Endodermal cell (in vitro differentiated cells): ENCODE measurements at regions not wholly inside any gene's neighbourhood (a gene's known extent, or its start where the extent isn't known, plus 50 kb on each side); places are given as distances from the start of the nearest gene placed in this dataset.

Source experiments
- DNase-seq: peaks from one replicate; pipeline ENCODE4 v3.0.0-alpha.2; 2017
- H3K27ac ChIP-seq: 2 replicates; pipeline ENCODE4 v1.5.1; 2013; ENCODE audit warnings: mild to moderate bottlenecking, low read depth, low read length, moderate library complexity
- H3K27me3 ChIP-seq: 2 replicates; pipeline ENCODE4 v1.6.1; 2013; ENCODE audit warnings: mild to moderate bottlenecking, low read length, moderate library complexity; ENCODE audit not compliant: insufficient read depth, control insufficient read depth, poor library complexity, severe bottlenecking
- H3K36me3 ChIP-seq: 2 replicates; pipeline ENCODE4 v1.7.0; 2013; ENCODE audit warnings: mild to moderate bottlenecking, low read length, moderate library complexity; ENCODE audit not compliant: control insufficient read depth, insufficient read depth
- H3K4me1 ChIP-seq: one replicate; pipeline ENCODE4 v1.7.0; 2013; ENCODE audit warnings: low read length; ENCODE audit not compliant: control insufficient read depth, insufficient read depth
- H3K4me3 ChIP-seq: 2 replicates; pipeline ENCODE4 v1.5.1; 2013; ENCODE audit warnings: mild to moderate bottlenecking, low read length, moderate library complexity
- H3K9ac ChIP-seq: 2 replicates; pipeline ENCODE4 v1.6.1; 2013; ENCODE audit warnings: mild to moderate bottlenecking, low read length, moderate library complexity; ENCODE audit not compliant: poor library complexity, severe bottlenecking; ENCODE audit errors: extremely low read depth
- H3K9me3 ChIP-seq: 2 replicates; pipeline ENCODE4 v1.6.1; 2013; ENCODE audit warnings: mild to moderate bottlenecking, low read length, moderate library complexity; ENCODE audit not compliant: control insufficient read depth
- H3K27ac Mint-ChIP-seq: 2 replicates; pipeline ENCODE4 v1.8.0; 2020; ENCODE audit warnings: mixed read lengths
- H3K27me3 Mint-ChIP-seq: 2 replicates; pipeline ENCODE4 v1.8.0; 2021; ENCODE audit warnings: mild to moderate bottlenecking, mixed read lengths; ENCODE audit not compliant: insufficient read depth
- H3K36me3 Mint-ChIP-seq: 2 replicates; pipeline ENCODE4 v1.8.0; 2020; ENCODE audit warnings: low read depth, mixed read lengths
- H3K4me1 Mint-ChIP-seq: 2 replicates; pipeline ENCODE4 v1.8.0; 2020; ENCODE audit warnings: mixed read lengths
- H3K4me3 Mint-ChIP-seq: 2 replicates; pipeline ENCODE4 v1.8.0; 2020; ENCODE audit warnings: mild to moderate bottlenecking, moderate library complexity, mixed read lengths
- H3K9me3 Mint-ChIP-seq: 2 replicates; pipeline ENCODE4 v1.8.0; 2020; ENCODE audit warnings: mild to moderate bottlenecking, mixed read lengths
- CTCF ChIP-seq: fragments of 200-600 bp; sonication (generic); conservative IDR thresholded peaks from 2 replicates; pipeline ENCODE4 v1.5.0; 2021; ENCODE audit warnings: antibody characterized with exemption, mild to moderate bottlenecking
- WGBS, 2 experiments: methylation state at CpG; one replicate each; pipeline versions ENCODE4 v1.1.5 to v1.1.7; 2013; ENCODE audit warnings: missing lambda C conversion rate in 2 of 2, mixed read lengths in 1 of 2; ENCODE audit not compliant: insufficient coverage in 1 of 2, insufficient read length in 1 of 2; 5-methylcytosine and 5-hydroxymethylcytosine counted together

- no peak for TF ChIP-seq CTCF
- H3K36me3 Mint-ChIP-seq = no peaks in the 10 kb centered on the region
- H3K27ac ChIP-seq = no peak overlapping the region
- no peak overlapping the region for H3K27ac Mint-ChIP-seq
- no peaks in the 10 kb centered on the region for H3K27me3 ChIP-seq
- H3K9ac ChIP-seq = no peak overlapping the region
- DNase-seq = peak; percentile 1
- no peaks in the 10 kb centered on the region for H3K9me3 Mint-ChIP-seq
- no peak overlapping the region for H3K4me3 Mint-ChIP-seq
- no peaks in the 10 kb centered on the region for H3K4me1 ChIP-seq
- H3K4me3 ChIP-seq = no peak overlapping the region
- H3K27me3 Mint-ChIP-seq = peaks cover 2% of the 10 kb centered on the region
- no peaks in the 10 kb centered on the region for H3K36me3 ChIP-seq
- H3K9me3 ChIP-seq = no peaks in the 10 kb centered on the region
- no peaks in the 10 kb centered on the region for H3K4me1 Mint-ChIP-seq
- 77% methylated on average over 1 of the region's 1 CpG; no CpG with 5 or more reads in 1 of the 2 experiments for whole genome bisulfite sequencing, 2 experiments
Observed at GRCh38 chr12:115838952-115839351, 438.5 kb downstream of the MED13L start.

DNA sequence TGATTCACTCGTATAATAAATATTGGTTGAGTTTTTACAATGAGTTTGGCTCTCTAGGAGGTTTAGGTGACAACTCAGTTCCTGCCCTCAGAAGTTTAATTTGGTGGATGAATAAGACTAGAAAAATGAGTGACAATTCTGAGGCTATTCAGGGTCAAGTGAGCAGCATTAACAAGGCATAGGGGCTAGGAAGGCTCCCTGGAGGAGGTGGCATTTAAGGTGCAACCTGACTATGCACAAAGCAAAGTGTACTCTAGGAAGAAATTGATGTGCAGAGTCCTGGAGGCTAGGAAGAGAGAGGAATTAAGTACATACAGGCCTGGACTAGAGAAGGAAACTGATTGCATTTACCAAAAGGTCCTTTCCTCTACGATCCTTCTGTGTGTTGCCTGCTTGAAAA is 440.3 kb downstream of the MED13L start:
- H3K4me3 ChIP-seq = no peak overlapping the region
- Mint-ChIP-seq H3K27ac (no peak overlapping the region), H3K4me1 (no peaks in the 10 kb centered on the region), H3K36me3 (no peaks in the 10 kb centered on the region), H3K27me3 (peaks cover 2% of the 10 kb centered on the region), H3K9me3 (no peaks in the 10 kb centered on the region), H3K4me3 (no peak overlapping the region)
- H3K27me3 ChIP-seq = no peaks in the 10 kb centered on the region
- no peaks in the 10 kb centered on the region for H3K9me3 ChIP-seq
- DNase-seq = no peak
- TF ChIP-seq CTCF = no peak
- H3K27ac ChIP-seq = no peak overlapping the region
- no peak overlapping the region for H3K9ac ChIP-seq
- no peaks in the 10 kb centered on the region for H3K36me3 ChIP-seq
- WGBS, 2 experiments = 93 to 94% methylated on average over 2 of the region's 2 CpGs
- H3K4me1 ChIP-seq = no peaks in the 10 kb centered on the region

DNA sequence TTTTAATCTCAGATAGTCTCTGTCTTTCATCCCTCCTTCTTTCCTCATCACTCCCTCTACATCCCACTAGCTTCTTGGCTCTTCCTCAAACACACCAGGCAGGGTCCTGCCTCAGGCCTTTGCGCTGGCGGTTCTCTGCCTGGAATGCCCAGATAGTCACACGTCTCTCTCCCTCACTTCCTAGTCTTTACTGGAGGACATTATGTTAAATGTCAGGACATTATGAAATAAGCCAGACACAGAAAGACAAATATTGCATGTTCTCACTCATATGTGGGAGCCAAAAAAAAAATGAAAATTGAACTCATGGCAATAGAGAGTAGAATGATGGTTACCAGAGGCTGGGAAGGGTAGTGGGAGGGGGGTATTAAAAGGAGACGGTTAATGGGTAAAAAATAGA is 442.0 kb downstream of the MED13L start:
- H3K27ac ChIP-seq = no peak overlapping the region
- no peak overlapping the region for H3K4me3 ChIP-seq
- H3K4me1 ChIP-seq = no peaks in the 10 kb centered on the region
- Mint-ChIP-seq H3K4me1 (no peaks in the 10 kb centered on the region), H3K4me3 (no peak overlapping the region), H3K27ac (no peak overlapping the region), H3K9me3 (no peaks in the 10 kb centered on the region), H3K36me3 (no peaks in the 10 kb centered on the region), H3K27me3 (peaks cover 2% of the 10 kb centered on the region)
- H3K9ac ChIP-seq = no peak overlapping the region
- H3K9me3 ChIP-seq = no peaks in the 10 kb centered on the region
- no peaks in the 10 kb centered on the region for H3K27me3 ChIP-seq
- H3K36me3 ChIP-seq = no peaks in the 10 kb centered on the region
- WGBS, 2 experiments = 87% methylated on average over 3 to 4 of the region's 4 CpGs
- DNase-seq = no peak
- TF ChIP-seq CTCF = no peak
